Thoracic aorta (tissue), 2 donors: ENCODE measurements at regions not wholly inside any gene's neighbourhood (a gene's known extent, or its start where the extent isn't known, plus 50 kb on each side); places are given as distances from the start of the nearest gene placed in this dataset.

Source experiments
- ATAC-seq: fragments of 150-250 bp; one replicate; pipeline ENCODE4 v1.8.0; 2017; ENCODE audit warnings: low read depth; ENCODE audit not compliant: insufficient number of reproducible peaks, low FRiP score
- DNase-seq: peaks from one replicate; pipeline ENCODE4 v3.0.0-alpha.2; 2020; ENCODE audit warnings: low spot score
- H3K27ac ChIP-seq, 2 donors: fragments of 200-600 bp; sonication (generic); 1 replicate in 1 of 2; 2 replicates in 1 of 2; pipeline ENCODE4 v1.5.1; 2016; ENCODE audit warnings: mild to moderate bottlenecking in 2 of 2, moderate library complexity in 2 of 2
- H3K27me3 ChIP-seq: fragments of 200-600 bp; sonication (generic); replicated peaks from 2 replicates; pipeline ENCODE4 v1.6.0; 2016; ENCODE audit warnings: mild to moderate bottlenecking; ENCODE audit not compliant: insufficient read depth
- H3K36me3 ChIP-seq: fragments of 200-600 bp; sonication (generic); one replicate; pipeline ENCODE4 v1.5.1; 2016
- H3K4me1 ChIP-seq, 2 donors: fragments of 200-600 bp; sonication (generic); 1 replicate in 1 of 2; 2 replicates in 1 of 2; pipeline versions ENCODE4 v1.5.1 to v1.6.0; 2016; ENCODE audit warnings: low read depth in 2 of 2, mild to moderate bottlenecking in 1 of 2; ENCODE audit not compliant: control insufficient read depth in 1 of 2
- H3K4me3 ChIP-seq: fragments of 200-600 bp; sonication (generic); 2 replicates; pipeline ENCODE4 v1.5.1; 2016; ENCODE audit warnings: mild to moderate bottlenecking
- H3K9me3 ChIP-seq: fragments of 200-600 bp; sonication (generic); 2 replicates; pipeline ENCODE4 v1.5.1; 2016
- CTCF ChIP-seq: fragments of 200-600 bp; sonication (generic); IDR thresholded peaks from one replicate; pipeline ENCODE4 v1.5.1; 2019; ENCODE audit warnings: antibody characterized with exemption

GRCh38 chr10:114754445-114755320 lies 66.9 kb upstream of the FHIP2A start:
- Histone ChIP-seq H3K27me3 (no peaks in the 10 kb centered on the region), H3K9me3 (no peaks in the 10 kb centered on the region), H3K4me1 (no peaks in the 10 kb centered on the region), H3K36me3 (no peaks in the 10 kb centered on the region), H3K4me3 (no peak overlapping the region), H3K27ac (no peak overlapping the region)
- peak; percentile 32 for ATAC-seq
- no peak for TF ChIP-seq CTCF
- DNase-seq = no peak

GRCh38 chr10:114755537-114755936 lies 66.0 kb upstream of the FHIP2A start:
- Histone ChIP-seq H3K4me3 (no peak overlapping the region), H3K27ac (no peak overlapping the region), H3K27me3 (no peaks in the 10 kb centered on the region), H3K36me3 (no peaks in the 10 kb centered on the region), H3K9me3 (no peaks in the 10 kb centered on the region), H3K4me1 (no peaks in the 10 kb centered on the region)
- DNase-seq (no peak), ATAC-seq (no peak)
- TF ChIP-seq CTCF = no peak

GRCh38 chr10:114758331-114758730 lies 63.2 kb upstream of the FHIP2A start:
- H3K27me3 ChIP-seq = no peaks in the 10 kb centered on the region
- H3K4me3 ChIP-seq = no peak overlapping the region
- TF ChIP-seq CTCF = no peak
- H3K27ac ChIP-seq = no peak overlapping the region
- DNase-seq = no peak
- H3K36me3 ChIP-seq = no peaks in the 10 kb centered on the region
- ATAC-seq = no peak
- no peaks in the 10 kb centered on the region for H3K9me3 ChIP-seq
- no peaks in the 10 kb centered on the region for H3K4me1 ChIP-seq

GRCh38 chr10:114761205-114762193 lies 60.1 kb upstream of the FHIP2A start:
- Histone ChIP-seq H3K36me3 (no peaks in the 10 kb centered on the region), H3K27ac (no peak overlapping the region), H3K4me1 (no peaks in the 10 kb centered on the region), H3K9me3 (no peaks in the 10 kb centered on the region), H3K27me3 (no peaks in the 10 kb centered on the region), H3K4me3 (no peak overlapping the region)
- no peak for DNase-seq
- TF ChIP-seq CTCF = no peak
- ATAC-seq = no peak

- Histone ChIP-seq H3K27me3 (no peaks in the 10 kb centered on the region), H3K27ac (no peak overlapping the region), H3K4me3 (no peak overlapping the region), H3K36me3 (no peaks in the 10 kb centered on the region), H3K4me1 (peaks cover 4 to 10% of the 10 kb centered on the region in 2 donors), H3K9me3 (no peaks in the 10 kb centered on the region)
- ATAC-seq (no peak), DNase-seq (no peak)
- TF ChIP-seq CTCF = no peak
Observed at GRCh38 chr10:114762811-114763210, 58.8 kb upstream of the FHIP2A start.
